ENCODE measurements at regions not wholly inside any gene's neighbourhood (a gene's known extent, or its start where the extent isn't known, plus 50 kb on each side); places are given as distances from the start of the nearest gene placed in this dataset.

GRCh38 chr2:30363406-30363805, 83.6 kb upstream of the LCLAT1 start:
- TF ChIP-seq EZH2phosphoT487 (IDR thresholded peaks at IDR 0.05; ENCODE audit: borderline replicate concordance, low read depth, low read length) (no peak), CTCF (conservative IDR thresholded peaks at IDR 0.05; ENCODE audit: low read length) (no peak)
- DNase-seq (ENCODE audit: low spot score) = no peak
- H3K4me3 ChIP-seq (ENCODE audit: low read depth, low read length, poor library complexity, severe bottlenecking) = no peak overlapping the region
- no peaks in the 10 kb centered on the region for H3K36me3 ChIP-seq (ENCODE audit: insufficient read depth, low read length)
- no peak overlapping the region for H3K27ac ChIP-seq (ENCODE audit: low read depth, low read length, poor library complexity, severe bottlenecking)
- H3K79me2 ChIP-seq (ENCODE audit: insufficient read depth, low read depth, low read length) = no peaks in the 10 kb centered on the region
- no peaks in the 10 kb centered on the region for H3K4me1 ChIP-seq (ENCODE audit: insufficient read depth, low read length, poor library complexity, severe bottlenecking)
- POLR2A ChIA-PET = interaction anchor here (0.5 to 0.6 kb wide), 2 partner anchors 24 to 1511 kb away, joined by 3 read pairs; no protein-coding TSS in a partner anchor
- H2AFZ ChIP-seq (ENCODE audit: low read length) = no peak overlapping the region
- no peaks in the 10 kb centered on the region for H3K9me3 ChIP-seq (ENCODE audit: low read length)
- intact Hi-C loops (cut with micrococcal nuclease; ENCODE audit: unreplicated experiment) = no loop called here
- no TSS peak for BruUV-seq (replicated peaks)
- H3K9me2 ChIP-seq (ENCODE audit: insufficient read depth, low read length) = no peaks in the 10 kb centered on the region
- H3K4me2 ChIP-seq (ENCODE audit: low read length) = no peak overlapping the region
- CTCF ChIA-PET (ENCODE audit: unreplicated experiment) = no interaction called here
- H4K20me1 ChIP-seq (ENCODE audit: insufficient read depth, low read length) = no peaks in the 10 kb centered on the region

- ChIA-PET POLR2A (no interaction called here), CTCF (ENCODE audit: unreplicated experiment) (no interaction called here)
- intact Hi-C loops (cut with micrococcal nuclease; ENCODE audit: unreplicated experiment) = no loop called here
- no peaks in the 10 kb centered on the region for H3K9me3 ChIP-seq (ENCODE audit: low read length)
- no peaks in the 10 kb centered on the region for H3K36me3 ChIP-seq (ENCODE audit: insufficient read depth, low read length)
- H3K9me2 ChIP-seq (ENCODE audit: insufficient read depth, low read length) = no peaks in the 10 kb centered on the region
- H2AFZ ChIP-seq (ENCODE audit: low read length) = no peak overlapping the region
- no peaks in the 10 kb centered on the region for H3K79me2 ChIP-seq (ENCODE audit: insufficient read depth, low read depth, low read length)
- no peak overlapping the region for H3K4me3 ChIP-seq (ENCODE audit: low read depth, low read length, poor library complexity, severe bottlenecking)
- no peak for TF ChIP-seq CTCF (conservative IDR thresholded peaks at IDR 0.05; ENCODE audit: low read length)
- no peak for TF ChIP-seq EZH2phosphoT487 (IDR thresholded peaks at IDR 0.05; ENCODE audit: borderline replicate concordance, low read depth, low read length)
- no peak overlapping the region for H3K27ac ChIP-seq (ENCODE audit: low read depth, low read length, poor library complexity, severe bottlenecking)
- H3K4me1 ChIP-seq (ENCODE audit: insufficient read depth, low read length, poor library complexity, severe bottlenecking) = no peaks in the 10 kb centered on the region
- H3K4me2 ChIP-seq (ENCODE audit: low read length) = no peak overlapping the region
- H4K20me1 ChIP-seq (ENCODE audit: insufficient read depth, low read length) = no peaks in the 10 kb centered on the region
- no TSS peak for BruUV-seq (replicated peaks)
- DNase-seq (ENCODE audit: low spot score) = no peak
Measured at GRCh38 chr2:30365201-30365600, 81.8 kb upstream of the LCLAT1 start.

GRCh38 chr2:30366199-30366691, 80.8 kb upstream of the LCLAT1 start:
- H4K20me1 ChIP-seq (ENCODE audit: insufficient read depth, low read length) = no peaks in the 10 kb centered on the region
- no peaks in the 10 kb centered on the region for H3K36me3 ChIP-seq (ENCODE audit: insufficient read depth, low read length)
- H3K4me2 ChIP-seq (ENCODE audit: low read length) = no peak overlapping the region
- intact Hi-C loops (cut with micrococcal nuclease; ENCODE audit: unreplicated experiment) = no loop called here
- no peaks in the 10 kb centered on the region for H3K9me2 ChIP-seq (ENCODE audit: insufficient read depth, low read length)
- no TSS peak for BruUV-seq (replicated peaks)
- H3K9me3 ChIP-seq (ENCODE audit: low read length) = no peaks in the 10 kb centered on the region
- no peak overlapping the region for H3K27ac ChIP-seq (ENCODE audit: low read depth, low read length, poor library complexity, severe bottlenecking)
- H2AFZ ChIP-seq (ENCODE audit: low read length) = no peak overlapping the region
- ChIA-PET CTCF (ENCODE audit: unreplicated experiment) (no interaction called here), POLR2A (no interaction called here)
- no peaks in the 10 kb centered on the region for H3K4me1 ChIP-seq (ENCODE audit: insufficient read depth, low read length, poor library complexity, severe bottlenecking)
- H3K4me3 ChIP-seq (ENCODE audit: low read depth, low read length, poor library complexity, severe bottlenecking) = no peak overlapping the region
- H3K79me2 ChIP-seq (ENCODE audit: insufficient read depth, low read depth, low read length) = no peaks in the 10 kb centered on the region
- no peak for TF ChIP-seq CTCF (conservative IDR thresholded peaks at IDR 0.05; ENCODE audit: low read length)
- TF ChIP-seq EZH2phosphoT487 (IDR thresholded peaks at IDR 0.05; ENCODE audit: borderline replicate concordance, low read depth, low read length) = no peak
- no peak for DNase-seq (ENCODE audit: low spot score)
